MM.1S (cell line): ENCODE measurements at regions not wholly inside any gene's neighbourhood (a gene's known extent, or its start where the extent isn't known, plus 50 kb on each side); places are given as distances from the start of the nearest gene placed in this dataset.

Experiments used
- DNase-seq: peaks from one replicate; pipeline ENCODE4 v3.0.0-alpha.2; 2015
- H2AFZ ChIP-seq: fragments of 300-600 bp; sonication (generic); 2 replicates; pipeline ENCODE4 v1.6.0; 2016; ENCODE audit warnings: antibody characterized with exemption, low read length
- H3F3A ChIP-seq: fragments of 300-600 bp; sonication (generic); 2 replicates; pipeline ENCODE4 v1.6.1; 2016; ENCODE audit warnings: mild to moderate bottlenecking, antibody characterized with exemption, low read length, moderate library complexity, mixed read lengths; ENCODE audit not compliant: insufficient read depth
- H3K27ac ChIP-seq: fragments of 300-600 bp; sonication (generic); 2 replicates; pipeline ENCODE4 v1.5.1; 2016; ENCODE audit warnings: mild to moderate bottlenecking, low read length
- H3K27me3 ChIP-seq: fragments of 300-600 bp; sonication (generic); replicated peaks from 2 replicates; pipeline ENCODE4 v1.6.0; 2016; ENCODE audit warnings: low read length; ENCODE audit not compliant: insufficient read depth
- H3K36me3 ChIP-seq: fragments of 300-600 bp; sonication (generic); replicated peaks from 2 replicates; pipeline ENCODE4 v1.6.1; 2016; ENCODE audit warnings: mild to moderate bottlenecking, low read length, mixed read lengths; ENCODE audit not compliant: insufficient read depth
- H3K4me1 ChIP-seq: fragments of 300-600 bp; sonication (generic); 2 replicates; pipeline ENCODE4 v1.6.1; 2016; ENCODE audit warnings: low read length, mixed read lengths
- H3K4me2 ChIP-seq: fragments of 300-600 bp; sonication (generic); 2 replicates; pipeline ENCODE4 v1.6.0; 2016; ENCODE audit warnings: low read depth, low read length
- H3K4me3 ChIP-seq: fragments of 300-600 bp; sonication (generic); 2 replicates; pipeline ENCODE4 v1.5.1; 2016; ENCODE audit warnings: low read length, mixed read lengths
- H3K79me2 ChIP-seq: fragments of 300-600 bp; sonication (generic); 2 replicates; pipeline ENCODE4 v1.6.1; 2016; ENCODE audit warnings: mixed run types, low read length, mixed read lengths
- H3K9ac ChIP-seq: fragments of 300-600 bp; sonication (generic); 2 replicates; pipeline ENCODE4 v1.6.1; 2016; ENCODE audit warnings: low read length, mixed read lengths
- H3K9me2 ChIP-seq: fragments of 300-600 bp; sonication (generic); replicated peaks from 2 replicates; pipeline ENCODE4 v1.6.1; 2016; ENCODE audit warnings: mild to moderate bottlenecking, low read length, mixed read lengths; ENCODE audit not compliant: insufficient read depth
- H3K9me3 ChIP-seq: fragments of 300-600 bp; sonication (generic); replicated peaks from 2 replicates; pipeline ENCODE4 v1.6.1; 2016; ENCODE audit warnings: mild to moderate bottlenecking, low read length, mixed read lengths; ENCODE audit not compliant: insufficient read depth
- H4K20me1 ChIP-seq: fragments of 300-600 bp; sonication (generic); 2 replicates; pipeline ENCODE4 v1.6.1; 2016; ENCODE audit warnings: mild to moderate bottlenecking, low read length, moderate library complexity, mixed read lengths; ENCODE audit not compliant: insufficient read depth
- CTCF ChIP-seq: fragments of 300-600 bp; sonication (generic); IDR thresholded peaks from 2 replicates; pipeline ENCODE4 v1.5.1; 2016; ENCODE audit warnings: antibody characterized with exemption, low read length, mixed read lengths
- EZH2 ChIP-seq: fragments of 300-600 bp; sonication (generic); optimal IDR thresholded peaks from 2 replicates; pipeline ENCODE3; 2017; ENCODE audit warnings: low read depth, mild to moderate bottlenecking, antibody characterized with exemption, low read length, mixed read lengths
- EZH2phosphoT487 ChIP-seq: fragments of 300-600 bp; sonication (generic); IDR thresholded peaks from 2 replicates; pipeline ENCODE4 v1.6.1; 2018; ENCODE audit warnings: antibody characterized with exemption, low read length

- Histone ChIP-seq H3K36me3 (no peaks in the 10 kb centered on the region), H3K9ac (no peak overlapping the region), H3K9me2 (no peaks in the 10 kb centered on the region), H3K4me3 (no peak overlapping the region), H3K9me3 (no peaks in the 10 kb centered on the region), H4K20me1 (no peaks in the 10 kb centered on the region), H2AFZ (no peak overlapping the region), H3K4me1 (no peaks in the 10 kb centered on the region), H3F3A (no peaks in the 10 kb centered on the region), H3K27ac (no peak overlapping the region), H3K4me2 (no peak overlapping the region), H3K79me2 (no peaks in the 10 kb centered on the region), H3K27me3 (no peaks in the 10 kb centered on the region)
- TF ChIP-seq EZH2phosphoT487 (no peak), CTCF (no peak), EZH2 (no peak)
- DNase-seq = no peak
These were observed 220.9 kb downstream of the DTHD1 start for GRCh38 chr4:36502350-36502749.

- Histone ChIP-seq H2AFZ (no peak overlapping the region), H3F3A (no peaks in the 10 kb centered on the region), H3K9ac (no peak overlapping the region), H4K20me1 (no peaks in the 10 kb centered on the region), H3K27me3 (no peaks in the 10 kb centered on the region), H3K27ac (no peak overlapping the region), H3K9me2 (no peaks in the 10 kb centered on the region), H3K36me3 (no peaks in the 10 kb centered on the region), H3K4me2 (no peak overlapping the region), H3K4me1 (no peaks in the 10 kb centered on the region), H3K4me3 (no peak overlapping the region), H3K79me2 (no peaks in the 10 kb centered on the region), H3K9me3 (no peaks in the 10 kb centered on the region)
- DNase-seq = no peak
- TF ChIP-seq CTCF = no peak
These were observed 227.0 kb downstream of the DTHD1 start for GRCh38 chr4:36508394-36508793.

- Histone ChIP-seq H4K20me1 (no peaks in the 10 kb centered on the region), H3K9me3 (no peaks in the 10 kb centered on the region)
- no peak for TF ChIP-seq EZH2
- TF ChIP-seq EZH2phosphoT487 = no peak
These were observed 228.4 kb downstream of the DTHD1 start for GRCh38 chr4:36509845-36510244.

GRCh38 chr4:36511785-36512184 lies 230.4 kb downstream of the DTHD1 start:
- no peak for TF ChIP-seq CTCF
- no peak for TF ChIP-seq EZH2phosphoT487
- no peak for TF ChIP-seq EZH2

More at GRCh38 chr4:36509845-36510244, 228.4 kb downstream of the DTHD1 start:
- no peak overlapping the region for H2AFZ ChIP-seq
- H3F3A ChIP-seq = no peaks in the 10 kb centered on the region
- H3K9me2 ChIP-seq = no peaks in the 10 kb centered on the region
- no peak overlapping the region for H3K27ac ChIP-seq
- no peaks in the 10 kb centered on the region for H3K4me1 ChIP-seq
- H3K36me3 ChIP-seq = no peaks in the 10 kb centered on the region
- H3K27me3 ChIP-seq = no peaks in the 10 kb centered on the region
- DNase-seq = no peak
- H3K79me2 ChIP-seq = no peaks in the 10 kb centered on the region
- H3K4me3 ChIP-seq = no peak overlapping the region
- no peak overlapping the region for H3K4me2 ChIP-seq
- H3K9ac ChIP-seq = no peak overlapping the region

More at GRCh38 chr4:36511785-36512184, 230.4 kb downstream of the DTHD1 start:
- no peaks in the 10 kb centered on the region for H3K79me2 ChIP-seq
- no peak overlapping the region for H3K4me2 ChIP-seq
- H3K9ac ChIP-seq = no peak overlapping the region
- H3K27ac ChIP-seq = no peak overlapping the region
- DNase-seq = no peak
- H3K36me3 ChIP-seq = no peaks in the 10 kb centered on the region
- H3F3A ChIP-seq = no peaks in the 10 kb centered on the region
- H3K9me2 ChIP-seq = no peaks in the 10 kb centered on the region
- no peaks in the 10 kb centered on the region for H3K27me3 ChIP-seq
- H2AFZ ChIP-seq = no peak overlapping the region
- H3K4me1 ChIP-seq = no peaks in the 10 kb centered on the region
- H4K20me1 ChIP-seq = no peaks in the 10 kb centered on the region
- H3K4me3 ChIP-seq = no peak overlapping the region
- no peaks in the 10 kb centered on the region for H3K9me3 ChIP-seq
